ENCODE measurements at regions not wholly inside any gene's neighbourhood (a gene's known extent, or its start where the extent isn't known, plus 50 kb on each side); places are given as distances from the start of the nearest gene placed in this dataset.

DNA sequence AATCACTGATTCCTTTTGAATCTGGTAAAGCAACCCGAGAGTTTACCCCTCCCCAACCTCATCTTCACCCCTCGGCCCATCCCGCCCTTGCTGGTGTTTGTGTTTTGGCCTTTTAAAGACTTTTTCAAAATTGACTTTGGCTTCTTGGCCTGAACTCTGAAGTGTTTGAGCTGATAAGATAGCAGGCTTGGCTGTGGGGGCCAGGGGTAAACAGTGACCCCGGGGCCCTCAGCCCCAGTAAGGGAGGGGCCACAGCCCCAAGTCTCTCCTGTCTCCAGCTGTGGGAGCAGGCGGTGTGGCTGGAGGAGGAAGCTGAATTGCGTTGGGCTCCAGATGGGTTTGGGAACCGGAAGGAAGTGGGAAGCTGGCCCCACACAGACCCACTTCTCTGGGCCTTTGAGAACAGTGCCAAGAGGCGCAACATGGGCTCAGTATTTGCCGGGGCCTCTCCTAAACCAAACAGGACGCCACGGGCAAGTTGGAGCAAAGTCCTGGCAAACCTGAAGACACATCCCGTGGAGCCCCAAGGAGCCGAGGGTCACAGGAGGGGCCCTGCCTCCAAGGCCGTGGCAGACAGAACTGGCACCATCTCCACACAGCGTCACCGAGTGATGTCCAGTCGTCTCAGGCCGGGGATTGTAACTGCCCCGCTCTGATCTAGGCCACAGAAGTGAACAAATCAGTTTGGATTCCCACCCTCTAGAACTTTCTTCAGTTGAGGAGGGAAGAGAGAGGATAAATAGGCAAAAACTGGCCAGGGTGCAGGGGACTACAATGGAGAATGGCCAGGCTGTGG lies 54.3 kb upstream of the PTPN1 start:
- TF ChIP-seq CTCF (conservative IDR thresholded peaks at IDR 0.05): no peak
- H3K27ac ChIP-seq: no peak overlapping the region

GRCh38 chr20:50456452-50457324 lies 53.5 kb upstream of the PTPN1 start:
- TF ChIP-seq CTCF (conservative IDR thresholded peaks at IDR 0.05): no peak
- no peak for TF ChIP-seq ZFX (IDR thresholded peaks at IDR 0.05)
- H3K27ac ChIP-seq: no peak overlapping the region

GRCh38 chr20:50459124-50459918 lies 50.9 kb upstream of the PTPN1 start:
- H3K27ac ChIP-seq: no peak overlapping the region
- TF ChIP-seq CTCF (conservative IDR thresholded peaks at IDR 0.05): no peak
- TF ChIP-seq ZFX (IDR thresholded peaks at IDR 0.05): no peak

- H3K27ac ChIP-seq: no peak overlapping the region
- TF ChIP-seq CTCF (conservative IDR thresholded peaks at IDR 0.05) (no peak), ZFX (IDR thresholded peaks at IDR 0.05) (no peak)
Observed at GRCh38 chr20:50460115-50460607, 50.0 kb upstream of the PTPN1 start.
